Cardiac septum (tissue), 1 donor: ENCODE measurements at regions not wholly inside any gene's neighbourhood (a gene's known extent, or its start where the extent isn't known, plus 50 kb on each side); places are given as distances from the start of the nearest gene placed in this dataset.

Experiments used
- DNase-seq: peaks from one replicate; pipeline ENCODE4 v3.0.0-alpha.2; 2020; ENCODE audit warnings: low spot score
- intact Hi-C: fragments of 100-400 bp; cut with DNase I; formaldehyde crosslinking; loops from one replicate; pipeline ENCODE4 v1.14.0; 2022
- donor health status: DM: no; HTN: no; CAD: no.

DNA sequence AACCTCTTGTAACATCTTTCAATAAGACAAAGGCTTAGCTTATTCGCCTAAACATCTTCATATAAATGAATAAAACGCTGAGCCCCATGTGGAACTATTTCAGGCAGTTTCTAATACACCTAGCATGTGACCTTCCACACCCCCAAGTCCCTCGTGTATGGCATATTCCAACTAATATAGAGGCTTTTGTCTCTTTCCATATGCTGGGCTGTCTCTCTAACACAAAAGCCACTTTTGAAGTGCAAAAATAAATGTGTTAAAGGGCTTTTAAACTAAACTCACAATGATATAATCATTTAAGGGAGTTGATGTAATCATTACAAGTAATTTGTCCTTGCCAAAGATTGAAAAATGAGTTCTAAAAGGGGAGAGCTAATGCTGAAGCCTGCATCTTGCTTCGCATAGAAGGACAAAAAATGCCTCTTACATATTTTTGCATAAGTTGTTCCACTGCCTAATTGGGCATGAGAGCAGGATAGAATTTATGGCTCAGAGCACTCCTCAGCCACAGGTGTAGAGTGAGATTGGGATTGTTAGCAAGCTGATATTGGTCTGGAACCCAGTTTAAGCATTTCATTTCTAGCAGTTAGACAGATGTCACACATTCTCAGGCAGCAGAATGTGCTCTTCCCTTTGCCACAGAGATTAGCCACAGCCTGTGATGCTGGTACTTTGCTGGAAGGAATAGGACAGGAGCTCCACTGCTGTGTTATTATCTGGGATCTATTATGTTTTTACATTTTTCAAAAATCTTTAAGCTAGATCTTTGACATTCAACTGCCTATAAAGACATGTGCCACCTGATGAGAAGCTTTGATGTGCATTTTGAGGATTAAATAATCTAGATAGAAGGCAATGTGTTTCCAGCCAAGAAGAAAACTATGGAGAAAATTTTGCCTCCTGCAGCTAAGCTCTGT lies 1044.4 kb downstream of the ADGRL2 start:
- DNase-seq, result no peak
- intact Hi-C loops, result no loop called here

DNA sequence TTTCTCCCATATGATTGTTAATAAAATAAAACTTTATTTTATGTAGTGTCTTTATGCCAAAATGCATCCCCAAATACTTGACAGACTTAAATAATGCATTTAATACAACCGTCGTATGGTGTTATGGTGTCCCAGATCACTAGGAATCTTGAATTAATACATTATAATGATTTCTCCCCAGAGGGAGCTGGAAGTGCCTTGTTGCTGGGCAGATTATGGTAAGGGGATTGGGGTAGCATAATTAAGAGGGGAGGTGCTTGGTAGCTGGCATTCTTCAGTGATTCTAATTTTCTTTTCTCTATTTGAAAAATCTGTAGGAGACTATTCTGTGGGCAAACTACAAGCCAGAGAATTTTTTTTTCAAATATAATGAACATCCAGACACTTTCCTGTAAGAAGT lies 1043.7 kb downstream of the ADGRL2 start:
- DNase-seq, result no peak
- intact Hi-C loops, result no loop called here

DNA sequence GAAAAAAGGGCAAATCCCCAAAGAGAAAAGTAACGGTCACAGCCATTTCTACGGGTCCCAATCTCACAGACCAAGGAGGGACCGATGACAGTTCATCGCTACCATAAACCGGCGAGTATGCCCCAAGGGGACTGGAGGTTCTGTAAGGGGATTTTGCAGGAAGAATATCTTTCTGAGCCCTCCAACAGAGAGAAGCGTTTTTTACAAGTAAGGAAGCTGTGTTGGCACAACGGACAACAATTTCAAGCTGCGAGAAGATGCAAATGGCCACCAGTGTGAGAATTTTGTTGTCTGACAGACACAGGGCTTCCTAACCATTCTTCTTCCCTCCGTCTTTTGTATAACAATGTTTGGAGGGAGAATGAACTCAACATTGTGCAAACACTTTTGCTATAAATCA lies 1043.1 kb downstream of the ADGRL2 start:
- intact Hi-C loops, result no loop called here
- no peak for DNase-seq

DNA sequence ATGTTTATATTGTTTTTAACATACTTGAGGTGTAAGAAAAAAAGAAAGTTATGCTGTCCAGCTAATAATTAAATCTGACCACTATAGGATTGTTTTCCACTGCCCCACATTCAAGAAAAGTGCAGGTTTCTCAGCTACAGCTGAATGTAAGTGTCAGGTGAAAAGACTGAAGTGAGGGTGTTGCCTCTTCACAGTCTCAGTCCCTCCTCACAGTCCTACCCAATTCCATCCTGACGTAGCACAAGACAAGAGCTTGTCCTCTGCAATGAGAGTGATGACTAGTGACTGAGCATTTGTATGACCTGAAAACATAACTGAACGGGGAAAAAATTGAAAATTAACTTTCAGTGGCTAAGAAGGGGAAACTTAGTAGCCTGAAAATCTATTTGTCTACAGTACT lies 1039.5 kb downstream of the ADGRL2 start:
- intact Hi-C loops, result no loop called here

DNA sequence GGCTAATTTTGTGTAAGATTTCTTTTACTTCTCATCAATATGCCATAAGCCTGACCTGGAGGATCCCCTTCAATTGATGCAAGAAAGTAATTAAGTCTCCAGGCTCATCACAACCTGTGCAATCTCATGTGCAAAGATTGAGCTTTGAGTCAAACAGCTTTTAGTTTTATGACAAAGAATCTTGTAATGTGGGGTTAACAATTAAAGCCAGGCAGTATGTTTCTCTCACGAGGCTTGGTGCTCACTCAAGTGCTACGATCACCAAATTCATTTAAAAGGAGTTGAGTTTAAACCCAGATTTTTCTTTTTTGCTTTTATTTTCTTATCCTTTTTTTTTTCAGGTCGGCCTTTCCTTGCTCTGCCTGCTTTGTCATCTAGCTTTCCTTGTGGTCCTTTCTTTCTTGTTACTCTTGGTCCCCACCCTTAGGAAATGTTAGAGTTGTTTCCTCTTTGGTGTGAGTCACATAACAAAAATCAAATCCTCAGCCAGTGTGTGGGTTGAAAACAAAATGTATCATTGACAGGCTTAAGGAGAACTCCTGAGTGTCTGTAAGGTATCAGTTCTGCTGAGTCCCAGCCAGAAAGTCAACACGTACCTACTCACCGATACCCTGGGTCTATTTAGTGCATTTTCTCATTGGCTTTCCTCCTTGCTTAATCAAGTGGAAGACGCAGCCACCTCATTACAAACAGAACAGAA lies 1037.2 kb downstream of the ADGRL2 start:
- intact Hi-C loops, result no loop called here
- DNase-seq, result no peak

More for the DNA sequence above, 1039.5 kb downstream of the ADGRL2 start:
- DNase-seq, result no peak

DNA sequence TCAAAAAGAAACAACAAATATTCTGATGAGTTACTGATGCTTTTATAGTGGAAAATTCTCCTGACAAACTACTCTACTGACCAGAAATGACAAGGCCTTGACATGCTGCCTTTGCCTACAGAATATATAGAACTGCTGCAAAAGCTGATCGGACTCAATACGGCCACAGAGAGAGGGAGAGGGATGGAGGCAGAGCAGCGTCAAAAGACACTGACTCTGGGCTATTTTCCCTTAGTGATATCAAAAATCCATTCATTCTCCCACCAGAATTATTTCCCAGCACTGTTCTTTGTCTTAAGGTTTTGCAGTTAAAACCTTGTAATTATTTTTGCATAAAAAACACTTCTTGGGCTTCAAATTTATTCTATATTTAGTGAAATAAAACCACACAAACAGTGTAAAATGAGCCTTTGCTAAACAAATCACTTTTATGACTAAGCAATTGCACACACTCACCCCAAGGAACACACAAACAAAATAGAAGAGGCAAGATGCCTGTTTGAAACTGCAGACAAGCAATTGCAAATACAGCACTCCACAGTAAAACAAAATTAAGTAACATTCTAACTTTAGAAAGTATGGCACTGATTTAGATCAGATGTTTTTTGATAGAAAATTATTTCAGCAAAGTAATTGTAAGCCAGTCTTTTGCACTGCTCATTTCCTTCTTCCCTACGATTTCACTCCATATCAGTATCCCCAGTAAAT lies 1036.4 kb downstream of the ADGRL2 start:
- intact Hi-C loops, result no loop called here
- DNase-seq, result no peak

DNA sequence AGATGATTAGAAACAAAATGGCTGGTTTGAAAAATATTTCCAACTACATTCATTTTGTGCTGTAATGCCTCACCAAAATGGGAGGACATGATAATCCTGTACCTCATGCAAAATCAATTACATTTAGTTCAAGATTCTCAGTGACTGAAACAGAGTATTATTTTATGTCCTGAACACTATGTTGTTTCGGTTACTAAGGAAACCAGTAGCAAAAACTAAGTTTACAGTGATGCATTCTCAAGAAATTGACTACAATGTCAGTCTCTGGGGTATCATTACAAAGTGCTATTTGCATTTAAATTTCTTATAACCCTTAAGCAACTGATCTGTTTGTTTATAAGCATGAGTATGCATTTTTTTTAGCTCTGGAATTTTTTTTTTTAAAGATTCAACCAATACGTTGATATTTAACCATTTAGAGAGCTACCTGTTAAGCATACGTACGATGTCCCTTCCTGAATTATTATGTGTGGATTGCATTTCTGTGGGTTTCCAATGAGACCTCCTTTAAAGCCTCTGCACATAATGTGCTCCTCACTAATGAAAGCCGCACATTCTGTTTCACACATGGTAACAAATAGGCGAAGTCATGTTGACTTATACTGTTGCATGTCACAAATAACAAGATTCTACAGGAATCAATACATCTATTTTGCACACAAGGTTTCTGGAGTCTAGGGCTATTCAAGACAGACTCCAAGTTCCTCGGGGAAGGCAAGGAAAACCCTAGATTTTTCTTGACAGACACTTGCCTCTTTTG lies 1035.7 kb downstream of the ADGRL2 start:
- DNase-seq, result no peak
- intact Hi-C loops, result no loop called here

DNA sequence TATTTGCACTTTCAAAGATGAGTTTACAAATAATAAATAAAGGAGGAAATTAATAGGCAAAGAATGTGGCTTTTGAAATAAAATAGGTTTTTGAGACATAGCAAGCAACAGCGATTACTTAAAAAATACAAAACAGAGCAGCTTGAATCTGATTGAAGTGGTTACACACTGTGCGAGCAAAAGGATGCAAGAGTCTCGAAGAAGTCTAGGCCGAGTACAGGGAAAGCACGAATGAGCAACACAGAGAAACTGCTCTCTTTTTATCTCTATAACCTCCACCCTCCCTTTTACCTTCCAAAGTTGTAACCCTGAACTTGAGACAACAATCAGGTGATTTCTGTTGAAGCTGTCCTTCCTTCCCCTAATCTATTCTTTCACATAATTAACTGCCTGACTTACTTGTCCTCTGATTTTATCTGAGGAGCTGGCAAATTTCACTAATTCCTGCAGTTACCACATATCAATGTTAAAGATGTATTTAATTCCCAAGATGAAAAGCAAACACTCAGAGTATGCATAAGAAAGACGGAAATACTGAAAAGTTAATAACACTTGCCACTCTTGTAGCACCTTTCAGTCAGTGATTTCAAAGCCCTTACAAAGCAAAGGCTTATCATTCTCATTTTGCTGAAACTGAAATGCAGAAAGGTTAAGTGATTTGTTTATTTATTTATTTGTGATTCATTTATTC lies 1030.1 kb downstream of the ADGRL2 start:
- intact Hi-C loops, result no loop called here

DNA sequence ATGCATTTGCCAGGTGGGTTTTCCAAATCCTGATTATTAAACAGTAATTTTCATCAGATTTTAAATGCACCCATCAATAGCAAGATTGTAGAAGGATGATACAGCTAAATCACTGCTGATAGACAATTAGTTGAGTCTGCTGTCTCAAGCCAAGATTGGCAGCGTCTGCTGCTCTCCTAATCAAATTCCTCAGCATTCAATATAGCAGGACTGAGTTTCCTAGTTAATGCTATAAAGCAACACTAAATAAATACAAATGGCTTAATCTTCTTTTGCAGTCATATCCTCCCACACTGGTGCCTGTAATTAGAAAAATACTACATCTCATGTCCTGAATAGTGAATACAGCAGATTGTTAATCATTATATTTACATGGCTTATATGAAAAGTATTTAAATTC lies 1028.8 kb downstream of the ADGRL2 start:
- DNase-seq, result no peak
- intact Hi-C loops, result no loop called here

More for the DNA sequence above, 1030.1 kb downstream of the ADGRL2 start:
- no peak for DNase-seq

DNA sequence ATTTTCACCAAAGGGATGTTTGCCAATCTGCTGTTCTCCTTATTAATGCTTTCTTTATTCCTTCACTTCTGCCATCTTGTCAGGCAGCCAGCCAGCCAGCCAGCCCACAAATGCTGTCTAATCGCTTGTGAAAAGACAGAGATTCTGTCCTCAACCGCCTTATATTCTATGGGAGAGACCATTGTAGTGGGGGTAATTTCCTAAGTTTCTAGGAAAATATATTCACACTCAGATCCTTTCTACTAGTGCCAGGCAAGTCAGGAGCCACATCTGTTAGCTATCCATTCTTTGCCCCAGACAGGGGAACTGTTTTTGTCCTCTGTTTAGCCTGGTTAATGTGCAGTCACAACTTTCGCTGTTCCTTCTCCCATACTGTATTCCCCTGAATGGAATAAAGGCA lies 1023.1 kb downstream of the ADGRL2 start:
- DNase-seq, result no peak
- intact Hi-C loops, result no loop called here

DNA sequence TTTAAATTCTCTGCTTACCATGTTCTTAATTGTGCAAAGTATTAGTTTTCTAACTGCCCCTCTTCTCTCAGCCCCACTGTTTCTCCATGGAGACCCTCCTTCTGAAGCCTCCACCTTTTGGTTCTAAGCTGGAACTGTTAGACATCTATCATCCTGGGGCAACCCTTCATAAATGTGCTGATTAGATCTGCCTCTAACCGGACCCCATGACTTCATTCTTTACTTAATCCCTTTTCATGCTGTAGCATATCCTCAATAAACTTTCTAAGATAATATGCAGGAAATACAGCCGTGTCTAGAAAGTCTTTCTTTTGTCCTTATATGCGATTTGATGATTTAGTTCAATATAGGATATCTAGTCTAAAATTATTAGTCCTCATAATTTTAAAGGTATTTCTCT lies 1020.1 kb downstream of the ADGRL2 start:
- no peak for DNase-seq
- intact Hi-C loops, result no loop called here

DNA sequence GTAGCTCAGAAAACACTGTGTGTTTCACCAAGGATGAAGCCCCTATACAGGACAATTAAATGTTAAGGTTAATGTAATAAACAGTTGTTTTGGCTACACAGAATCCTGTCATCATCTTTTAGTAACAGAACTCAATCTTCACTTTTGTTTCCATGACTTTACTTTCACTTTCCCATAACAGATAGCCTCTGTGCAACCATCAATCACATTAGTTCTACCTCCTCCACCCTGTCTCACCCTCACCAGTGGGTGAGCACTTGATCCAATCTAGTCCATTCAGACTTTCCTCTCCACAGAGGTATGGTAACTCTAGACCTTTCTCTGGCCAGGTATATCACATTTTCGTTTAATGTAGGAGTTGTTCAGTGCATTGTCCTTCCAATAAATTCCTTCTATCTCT lies 1018.5 kb downstream of the ADGRL2 start:
- no peak for DNase-seq
- intact Hi-C loops, result no loop called here

DNA sequence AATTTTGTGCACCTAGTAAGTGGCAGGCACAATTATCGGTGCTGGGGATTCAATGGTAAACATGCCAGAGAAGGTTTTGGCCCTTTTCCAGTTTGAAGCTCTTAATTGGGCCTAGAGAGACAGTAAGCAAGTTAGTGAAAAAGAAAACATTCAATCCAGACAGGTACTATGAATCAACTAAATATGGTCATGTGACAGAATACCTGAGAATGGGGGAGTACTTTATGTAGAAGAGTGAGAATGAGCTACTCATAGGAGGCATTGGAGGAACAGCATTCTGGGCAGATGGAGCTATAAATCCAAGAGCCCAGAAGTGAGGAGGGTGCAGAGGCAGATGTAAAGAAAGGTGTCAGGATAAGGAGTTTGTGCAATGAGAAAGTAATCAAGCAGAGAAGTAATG lies 1017.9 kb downstream of the ADGRL2 start:
- no peak for DNase-seq
- intact Hi-C loops, result no loop called here

DNA sequence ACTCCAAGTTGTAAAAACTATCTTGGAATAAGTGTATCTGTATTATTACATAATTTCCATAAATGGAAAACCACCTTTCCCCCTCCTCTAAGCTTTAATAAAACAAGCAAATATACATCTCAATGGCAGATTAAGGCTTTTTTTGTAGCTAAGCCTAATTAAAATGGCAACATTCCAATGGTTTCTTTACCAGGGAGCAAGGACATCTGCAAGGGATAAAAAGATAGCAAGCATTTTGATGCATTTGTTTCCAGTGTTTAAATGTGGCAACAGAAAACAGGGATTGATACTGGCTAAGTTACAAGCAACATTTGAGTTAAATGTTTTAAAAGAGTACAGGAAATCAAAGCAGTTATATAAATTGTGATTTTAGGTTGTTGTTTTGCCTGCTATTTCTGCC lies 1012.7 kb downstream of the ADGRL2 start:
- intact Hi-C loops, result no loop called here
- DNase-seq, result no peak

DNA sequence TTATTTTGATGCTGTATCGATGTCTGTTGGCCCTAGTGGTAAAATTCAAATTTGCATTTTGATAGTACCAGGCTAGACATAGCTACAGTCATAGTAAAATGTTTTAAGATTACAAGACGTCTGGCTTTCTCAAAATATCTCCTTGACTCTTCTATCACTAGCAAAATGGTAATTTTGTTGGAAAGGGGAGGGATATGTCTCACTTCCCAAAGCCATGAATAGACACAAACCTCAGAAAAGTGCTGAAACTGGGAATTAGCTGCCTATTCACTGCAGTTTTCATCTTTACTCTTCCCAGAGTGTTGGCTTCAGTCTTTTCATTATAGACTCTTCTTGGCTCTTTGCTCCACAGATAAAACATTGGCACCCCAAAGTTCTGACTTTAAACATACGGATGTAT lies 1009.9 kb downstream of the ADGRL2 start:
- intact Hi-C loops, result no loop called here
- DNase-seq, result no peak

DNA sequence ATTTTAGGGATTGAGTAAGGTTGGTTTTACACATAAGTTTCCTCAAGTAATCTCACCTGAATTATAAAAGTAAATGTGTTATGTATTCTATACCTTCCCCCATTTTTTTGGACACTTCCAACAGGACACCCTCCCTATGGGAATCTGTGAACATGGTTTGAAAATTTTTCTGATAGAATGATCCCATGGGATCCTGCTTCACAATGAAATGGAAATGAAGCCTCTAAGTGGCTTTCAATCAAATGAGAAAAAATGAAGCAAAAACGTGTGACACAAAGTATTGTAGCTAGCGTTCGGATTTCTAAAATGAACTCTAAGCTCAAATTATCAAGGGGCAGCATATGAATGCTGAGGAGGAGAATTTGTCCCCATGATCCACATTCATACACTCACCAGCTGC lies 1006.8 kb downstream of the ADGRL2 start:
- no peak for DNase-seq
- intact Hi-C loops, result no loop called here

DNA sequence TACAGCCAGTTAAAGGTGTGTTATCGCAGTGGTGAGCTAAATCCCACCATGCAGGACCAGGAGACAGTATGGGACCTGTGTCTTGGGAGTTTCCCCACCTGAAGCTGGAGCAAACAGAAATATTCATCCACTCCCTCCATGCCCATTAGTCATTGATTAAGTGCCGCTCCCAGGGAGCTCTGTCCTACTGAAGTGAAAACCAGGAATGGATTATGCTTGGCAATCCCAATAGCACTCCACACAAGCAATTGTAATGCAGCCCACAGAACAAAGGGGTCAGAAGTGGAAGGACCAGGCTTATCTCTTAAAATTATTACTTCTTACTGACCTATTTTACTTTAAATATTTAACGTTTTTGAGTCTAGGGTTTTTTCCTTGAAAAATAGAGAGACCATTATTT lies 1005.4 kb downstream of the ADGRL2 start:
- intact Hi-C loops, result no loop called here
- DNase-seq, result no peak

DNA sequence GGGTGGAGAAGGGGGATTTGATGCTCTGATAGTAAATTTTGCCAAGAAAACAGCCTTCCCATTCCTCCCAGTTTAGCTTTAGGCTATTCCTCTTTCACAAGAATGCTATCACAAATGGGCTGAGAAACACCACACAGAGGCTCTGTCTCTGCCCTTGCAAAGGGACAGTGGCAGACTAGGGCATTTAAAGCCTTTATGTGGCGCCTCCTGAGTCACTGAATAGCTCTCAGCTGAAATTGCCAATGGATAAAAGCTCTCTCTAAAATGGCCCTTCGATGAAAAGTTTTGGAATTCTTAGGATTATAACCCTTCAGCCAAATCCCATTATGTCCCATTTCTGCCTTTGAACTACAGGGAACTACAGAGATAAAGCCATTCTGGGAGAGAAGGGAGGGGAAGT lies 1000.4 kb downstream of the ADGRL2 start:
- intact Hi-C loops, result no loop called here
- DNase-seq, result no peak

DNA sequence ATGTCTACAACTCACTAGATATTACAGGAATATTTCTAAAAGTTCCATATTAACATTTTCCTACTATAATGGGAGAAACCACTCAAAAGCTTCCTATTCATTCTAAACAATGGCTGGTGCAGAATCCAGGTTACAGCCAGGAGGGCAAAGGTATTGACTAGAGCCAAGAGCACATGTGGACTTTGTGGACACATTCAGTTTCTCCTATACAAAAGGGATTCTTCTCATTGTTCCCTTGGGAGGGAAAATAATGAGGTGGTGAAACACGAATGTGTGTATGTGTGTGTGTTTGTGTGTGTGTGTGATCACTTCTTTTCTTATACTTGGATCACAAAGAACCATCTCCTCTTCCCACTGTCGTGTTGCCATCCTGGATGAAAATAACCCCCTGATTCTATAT lies 1000.0 kb downstream of the ADGRL2 start:
- DNase-seq, result no peak

More for the DNA sequence above, 1000.0 kb downstream of the ADGRL2 start:
- intact Hi-C loops, result no loop called here
